Mesendoderm (in vitro differentiated cells): ENCODE measurements at regions not wholly inside any gene's neighbourhood (a gene's known extent, or its start where the extent isn't known, plus 50 kb on each side); places are given as distances from the start of the nearest gene placed in this dataset.

Source experiments
- DNase-seq: peaks from one replicate; pipeline ENCODE4 v3.0.0; 2013
- H2AK5ac ChIP-seq: 2 replicates; pipeline ENCODE4 v1.6.1; 2013; ENCODE audit warnings: low read length, inconsistent platforms
- H2BK120ac ChIP-seq: 2 replicates; pipeline ENCODE4 v1.6.1; 2013; ENCODE audit warnings: low read depth, mild to moderate bottlenecking, low read length, moderate library complexity, mixed read lengths
- H2BK15ac ChIP-seq: replicated peaks from 2 replicates; pipeline ENCODE4 v1.6.1; 2013; ENCODE audit warnings: low read depth, mild to moderate bottlenecking, moderate library complexity
- H2BK5ac ChIP-seq: 2 replicates; pipeline ENCODE4 v1.6.1; 2013; ENCODE audit warnings: low read length, inconsistent platforms
- H3K18ac ChIP-seq: 2 replicates; pipeline ENCODE4 v1.6.1; 2013; ENCODE audit warnings: mild to moderate bottlenecking, low read length, mixed read lengths
- H3K23ac ChIP-seq: one replicate; pipeline ENCODE4 v1.6.1; 2013; ENCODE audit warnings: low read length
- H3K27ac ChIP-seq: 2 replicates; pipeline ENCODE4 v1.5.1; 2013; ENCODE audit warnings: low read depth, mild to moderate bottlenecking, inconsistent platforms, low read length, moderate library complexity
- H3K27me3 ChIP-seq: 2 replicates; pipeline ENCODE4 v1.6.1; 2013; ENCODE audit warnings: low read length, control low read depth, mild to moderate bottlenecking, inconsistent platforms; ENCODE audit not compliant: insufficient read depth, poor library complexity
- H3K36me3 ChIP-seq: 2 replicates; pipeline ENCODE4 v1.6.1; 2013; ENCODE audit warnings: low read length, inconsistent platforms; ENCODE audit not compliant: control insufficient read depth, insufficient read depth
- H3K4ac ChIP-seq: one replicate; pipeline ENCODE4 v1.6.1; 2013; ENCODE audit warnings: low read depth, mild to moderate bottlenecking, low read length, moderate library complexity
- H3K4me1 ChIP-seq: 2 replicates; pipeline ENCODE4 v1.6.1; 2013; ENCODE audit warnings: low read depth, low read length, inconsistent platforms; ENCODE audit not compliant: control insufficient read depth
- H3K4me2 ChIP-seq: 2 replicates; pipeline ENCODE4 v1.6.1; 2013; ENCODE audit warnings: low read length
- H3K4me3 ChIP-seq: 2 replicates; pipeline ENCODE4 v1.5.1; 2013; ENCODE audit warnings: mild to moderate bottlenecking, low read length
- H3K56ac ChIP-seq: one replicate; pipeline ENCODE4 v1.6.1; 2013; ENCODE audit warnings: low read length
- H3K79me1 ChIP-seq: 2 replicates; pipeline ENCODE4 v1.6.1; 2013; ENCODE audit warnings: low read length, inconsistent platforms
- H3K79me2 ChIP-seq: 2 replicates; pipeline ENCODE4 v1.6.1; 2013; ENCODE audit warnings: mild to moderate bottlenecking, low read length; ENCODE audit not compliant: control insufficient read depth, insufficient read depth
- H3K9ac ChIP-seq: 2 replicates; pipeline ENCODE4 v1.6.1; 2013; ENCODE audit warnings: low read length, inconsistent platforms
- H4K5ac ChIP-seq: one replicate; pipeline ENCODE4 v1.6.1; 2013; ENCODE audit warnings: low read length
- H4K8ac ChIP-seq: one replicate; pipeline ENCODE4 v1.6.1; 2013; ENCODE audit warnings: low read depth, mild to moderate bottlenecking, control low read depth, low read length, moderate library complexity
- WGBS: extraction: QIAGEN DNeasy Blood & Tissue Kit; methylation state at CpG from one replicate; pipeline ENCODE4 v1.1.7; 2013; ENCODE audit warnings: low lambda C conversion rate, missing lambda C conversion rate; ENCODE audit not compliant: insufficient coverage; ENCODE audit errors: extremely low coverage; 5-methylcytosine and 5-hydroxymethylcytosine counted together

DNA sequence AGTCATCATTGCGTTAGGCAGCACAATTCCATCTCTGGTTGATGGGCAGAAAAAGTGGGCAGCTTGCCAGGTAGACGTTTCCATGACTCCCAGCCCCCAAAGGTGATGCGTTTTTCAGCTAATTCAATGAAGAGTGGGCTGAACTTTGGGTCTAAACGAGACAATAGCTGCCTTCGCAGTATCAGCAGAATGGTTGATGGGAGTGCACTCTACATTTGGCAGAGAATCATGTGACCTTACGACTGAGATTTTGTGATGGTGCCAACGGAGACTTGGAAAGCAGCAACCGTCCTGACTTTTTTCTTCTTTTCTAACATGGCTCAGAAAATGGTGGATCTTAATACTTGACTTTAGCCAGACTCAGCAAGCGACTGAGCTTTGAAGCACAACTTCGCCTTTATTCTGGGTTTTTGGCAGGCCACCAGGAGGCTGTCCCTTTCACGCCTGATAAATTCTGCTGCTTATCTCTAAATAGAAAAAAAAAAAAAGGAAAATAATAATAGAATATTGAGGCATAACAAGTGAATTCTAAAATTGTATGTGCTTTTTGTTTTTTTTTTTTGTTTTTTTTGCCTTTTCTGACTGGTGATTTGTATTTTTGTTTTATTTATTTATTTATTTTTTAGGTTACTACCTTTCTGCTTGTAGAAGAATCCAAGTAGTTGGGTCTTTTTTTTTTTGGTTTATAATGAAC lies 804.8 kb downstream of the USP25 start:
- DNase-seq, result no peak
- Histone ChIP-seq H3K9ac (no peak overlapping the region), H3K23ac (no peak overlapping the region), H3K79me1 (no peaks in the 10 kb centered on the region), H2BK15ac (no peak overlapping the region), H3K4me3 (no peak overlapping the region), H3K27ac (no peak overlapping the region), H3K79me2 (no peaks in the 10 kb centered on the region), H3K4me1 (no peaks in the 10 kb centered on the region), H2AK5ac (no peak overlapping the region), H3K4me2 (no peak overlapping the region), H3K56ac (no peak overlapping the region), H3K36me3 (no peaks in the 10 kb centered on the region), H2BK5ac (no peak overlapping the region), H4K8ac (no peak overlapping the region), H3K27me3 (no peaks in the 10 kb centered on the region), H3K18ac (no peak overlapping the region), H3K4ac (no peak overlapping the region), H4K5ac (no peak overlapping the region), H2BK120ac (no peak overlapping the region)
- no CpG with 5 or more reads among the region's 11 CpGs for WGBS

- no peak overlapping the region for H3K9ac ChIP-seq
- H3K4me1 ChIP-seq, result no peaks in the 10 kb centered on the region
- no peak overlapping the region for H2AK5ac ChIP-seq
- no peaks in the 10 kb centered on the region for H3K27me3 ChIP-seq
- no peak overlapping the region for H2BK120ac ChIP-seq
- no CpG with 5 or more reads among the region's 6 CpGs for WGBS
- DNase-seq, result no peak
- no peaks in the 10 kb centered on the region for H3K36me3 ChIP-seq
- no peak overlapping the region for H3K23ac ChIP-seq
- H3K4me3 ChIP-seq, result no peak overlapping the region
- H3K4ac ChIP-seq, result no peak overlapping the region
- H3K56ac ChIP-seq, result no peak overlapping the region
- no peak overlapping the region for H3K18ac ChIP-seq
- H2BK15ac ChIP-seq, result no peak overlapping the region
- no peak overlapping the region for H2BK5ac ChIP-seq
- H3K4me2 ChIP-seq, result no peak overlapping the region
- H4K5ac ChIP-seq, result no peak overlapping the region
- no peaks in the 10 kb centered on the region for H3K79me1 ChIP-seq
- no peak overlapping the region for H3K27ac ChIP-seq
- H4K8ac ChIP-seq, result no peak overlapping the region
- no peaks in the 10 kb centered on the region for H3K79me2 ChIP-seq
These were observed 805.3 kb downstream of the USP25 start for GRCh38 chr21:16535102-16535422.

DNA sequence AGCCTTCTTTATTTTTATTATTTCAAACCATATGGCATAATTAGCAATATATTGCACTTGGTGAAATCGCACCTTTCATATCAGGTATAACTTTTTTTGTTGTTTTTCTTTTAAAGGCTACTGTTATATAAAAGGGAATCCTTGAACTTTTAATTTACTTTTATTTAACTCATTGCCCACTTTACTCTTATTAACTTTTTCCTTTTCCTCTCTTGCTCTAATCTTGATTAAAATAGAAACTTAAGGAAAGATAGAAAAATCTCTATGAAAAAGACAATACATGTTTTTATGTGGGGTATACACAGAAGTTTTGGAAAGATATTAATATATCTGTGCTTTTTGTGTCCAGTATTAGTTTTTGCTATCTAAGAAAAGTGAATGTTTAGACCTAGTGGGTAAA lies 805.8 kb downstream of the USP25 start:
- no peak overlapping the region for H3K23ac ChIP-seq
- H2BK5ac ChIP-seq, result no peak overlapping the region
- H3K4me2 ChIP-seq, result no peak overlapping the region
- H4K5ac ChIP-seq, result no peak overlapping the region
- no peak overlapping the region for H3K56ac ChIP-seq
- H3K4ac ChIP-seq, result no peak overlapping the region
- no peaks in the 10 kb centered on the region for H3K27me3 ChIP-seq
- no peak overlapping the region for H3K27ac ChIP-seq
- no peak overlapping the region for H2BK120ac ChIP-seq
- no peak overlapping the region for H2AK5ac ChIP-seq
- no peak overlapping the region for H3K18ac ChIP-seq
- no peak for DNase-seq
- no peaks in the 10 kb centered on the region for H3K4me1 ChIP-seq
- H4K8ac ChIP-seq, result no peak overlapping the region
- WGBS, result no CpG with 5 or more reads among the region's 1 CpG
- no peaks in the 10 kb centered on the region for H3K79me1 ChIP-seq
- H3K36me3 ChIP-seq, result no peaks in the 10 kb centered on the region
- H3K79me2 ChIP-seq, result no peaks in the 10 kb centered on the region
- no peak overlapping the region for H3K9ac ChIP-seq
- no peak overlapping the region for H3K4me3 ChIP-seq
- no peak overlapping the region for H2BK15ac ChIP-seq

GRCh38 chr21:16536140-16536539 lies 806.4 kb downstream of the USP25 start:
- H3K4me2 ChIP-seq, result no peak overlapping the region
- no peak overlapping the region for H3K18ac ChIP-seq
- DNase-seq, result no peak
- no peak overlapping the region for H3K23ac ChIP-seq
- no peaks in the 10 kb centered on the region for H3K79me2 ChIP-seq
- no peak overlapping the region for H2AK5ac ChIP-seq
- no peaks in the 10 kb centered on the region for H3K36me3 ChIP-seq
- H4K5ac ChIP-seq, result no peak overlapping the region
- no peak overlapping the region for H4K8ac ChIP-seq
- no peaks in the 10 kb centered on the region for H3K4me1 ChIP-seq
- no peaks in the 10 kb centered on the region for H3K79me1 ChIP-seq
- H3K9ac ChIP-seq, result no peak overlapping the region
- H3K4ac ChIP-seq, result no peak overlapping the region
- H2BK5ac ChIP-seq, result no peak overlapping the region
- no peaks in the 10 kb centered on the region for H3K27me3 ChIP-seq
- H3K27ac ChIP-seq, result no peak overlapping the region
- H3K56ac ChIP-seq, result no peak overlapping the region
- no peak overlapping the region for H2BK120ac ChIP-seq
- H2BK15ac ChIP-seq, result no peak overlapping the region
- H3K4me3 ChIP-seq, result no peak overlapping the region

- Histone ChIP-seq H2AK5ac (no peak overlapping the region), H3K79me2 (no peaks in the 10 kb centered on the region), H3K4ac (no peak overlapping the region), H3K4me1 (no peaks in the 10 kb centered on the region), H3K27me3 (no peaks in the 10 kb centered on the region), H3K9ac (no peak overlapping the region), H3K56ac (no peak overlapping the region), H3K79me1 (no peaks in the 10 kb centered on the region), H3K23ac (no peak overlapping the region), H2BK120ac (no peak overlapping the region), H4K5ac (no peak overlapping the region), H2BK15ac (no peak overlapping the region), H3K27ac (no peak overlapping the region), H2BK5ac (no peak overlapping the region), H3K4me3 (no peak overlapping the region), H3K36me3 (no peaks in the 10 kb centered on the region), H3K4me2 (no peak overlapping the region), H3K18ac (no peak overlapping the region), H4K8ac (no peak overlapping the region)
- DNase-seq, result no peak
- WGBS, result 100% methylated on average over 2 of the region's 12 CpGs
These were observed 807.1 kb downstream of the USP25 start for GRCh38 chr21:16536643-16537434.

DNA sequence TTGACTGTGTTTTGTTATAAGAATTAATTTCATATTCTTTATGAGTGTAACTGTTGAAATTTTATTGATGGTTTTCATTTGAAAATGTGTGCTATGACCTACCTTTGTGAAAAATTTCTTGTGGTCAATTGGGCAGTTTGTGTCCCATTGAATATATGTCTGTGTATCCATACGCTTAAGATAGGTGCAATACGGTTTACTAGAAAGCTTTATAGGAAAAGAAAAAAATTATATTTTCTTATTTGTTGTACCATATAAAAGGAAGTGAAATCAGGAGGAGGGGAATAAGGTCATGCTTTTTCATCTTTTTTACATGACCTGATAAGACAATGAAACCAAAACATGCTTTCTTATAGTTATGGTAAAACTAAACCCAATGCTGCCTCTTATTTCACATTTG lies 807.7 kb downstream of the USP25 start:
- Histone ChIP-seq H3K27ac (no peak overlapping the region), H3K79me1 (no peaks in the 10 kb centered on the region)
- no CpG with 5 or more reads among the region's 2 CpGs for WGBS

More for the DNA sequence above, 807.7 kb downstream of the USP25 start:
- H3K18ac ChIP-seq, result no peak overlapping the region
- DNase-seq, result no peak
- H2AK5ac ChIP-seq, result no peak overlapping the region
- H3K79me2 ChIP-seq, result no peaks in the 10 kb centered on the region
- H3K4me1 ChIP-seq, result no peaks in the 10 kb centered on the region
- H2BK120ac ChIP-seq, result no peak overlapping the region
- H3K36me3 ChIP-seq, result no peaks in the 10 kb centered on the region
- no peak overlapping the region for H2BK5ac ChIP-seq
- H3K4ac ChIP-seq, result no peak overlapping the region
- no peak overlapping the region for H3K4me2 ChIP-seq
- no peak overlapping the region for H3K4me3 ChIP-seq
- no peak overlapping the region for H4K8ac ChIP-seq
- no peak overlapping the region for H4K5ac ChIP-seq
- H3K23ac ChIP-seq, result no peak overlapping the region
- no peak overlapping the region for H3K56ac ChIP-seq
- H3K27me3 ChIP-seq, result no peaks in the 10 kb centered on the region
- no peak overlapping the region for H2BK15ac ChIP-seq
- no peak overlapping the region for H3K9ac ChIP-seq
